Body of pancreas (tissue), 4 donors: ENCODE measurements at regions not wholly inside any gene's neighbourhood (a gene's known extent, or its start where the extent isn't known, plus 50 kb on each side); places are given as distances from the start of the nearest gene placed in this dataset.
"Not testable (repeated sequence)": the region's sequence is repeated elsewhere in the genome, so short reads cannot be mapped to it uniquely, and the experiment has no call there.

ENCODE experiments used
- ATAC-seq: fragments of 150-250 bp; one replicate; pipeline ENCODE4 v1.9.1; 2016
- DNase-seq, 4 donors: peaks; one replicate each; pipeline ENCODE4 v3.0.0-alpha.2; 2019
- H3K27ac ChIP-seq, 4 donors: fragments of 200-600 bp; sonication (generic); 1 replicate in 3 of 4; 2 replicates in 1 of 4; pipeline versions ENCODE4 v1.5.1 to v1.6.1; 2016 to 2019; ENCODE audit warnings: mild to moderate bottlenecking in 1 of 4, mixed read lengths in 1 of 4, moderate library complexity in 1 of 4
- H3K27me3 ChIP-seq, 2 donors: fragments of 200-600 bp; sonication (generic); one replicate each; pipeline ENCODE4 v1.6.0; 2016; ENCODE audit warnings: mild to moderate bottlenecking in 1 of 2
- H3K36me3 ChIP-seq, 2 donors: fragments of 200-600 bp; sonication (generic); replicated peaks in 1 of 2; 2 replicates each; pipeline ENCODE4 v1.5.1; 2016; ENCODE audit warnings: low read depth in 2 of 2; ENCODE audit not compliant: insufficient read depth in 1 of 2
- H3K4me1 ChIP-seq: fragments of 200-600 bp; sonication (generic); one replicate; pipeline ENCODE4 v1.6.0; 2016
- H3K4me3 ChIP-seq, 2 donors: fragments of 200-600 bp; sonication (generic); 1 replicate in 1 of 2; 2 replicates in 1 of 2; pipeline ENCODE4 v1.5.1; 2016 to 2019
- H3K9me3 ChIP-seq, 3 donors: fragments of 200-600 bp; sonication (generic); 1 replicate in 2 of 3; 2 replicates in 1 of 3; pipeline ENCODE4 v1.5.1; 2016
- POLR2A ChIP-seq, 3 donors: fragments of 450-650 bp; IDR thresholded peaks; one replicate each; pipeline ENCODE4 v1.6.1; 2016; ENCODE audit warnings: antibody characterized with exemption in 3 of 3, mild to moderate bottlenecking in 2 of 3
- WGBS, 2 donors: methylation state at CpG; one replicate each; pipeline ENCODE4 v1.1.5; 2017; 5-methylcytosine and 5-hydroxymethylcytosine counted together
- intact Hi-C: fragments of 100-400 bp; cut with DNase I; formaldehyde crosslinking; loops from one replicate; pipeline ENCODE4 v1.15.1; 2023
- TF ChIP-seq, protein P1 (sequence below), 7 experiments: fragments of 450-650 bp in 4 of 7; fragments of 200-600 bp in 3 of 7; sonication (generic) in 3 of 7; IDR thresholded peaks; one replicate each; pipeline ENCODE4 v1.5.1; 2016 to 2019; ENCODE audit warnings: antibody characterized with exemption in 7 of 7

DNA sequence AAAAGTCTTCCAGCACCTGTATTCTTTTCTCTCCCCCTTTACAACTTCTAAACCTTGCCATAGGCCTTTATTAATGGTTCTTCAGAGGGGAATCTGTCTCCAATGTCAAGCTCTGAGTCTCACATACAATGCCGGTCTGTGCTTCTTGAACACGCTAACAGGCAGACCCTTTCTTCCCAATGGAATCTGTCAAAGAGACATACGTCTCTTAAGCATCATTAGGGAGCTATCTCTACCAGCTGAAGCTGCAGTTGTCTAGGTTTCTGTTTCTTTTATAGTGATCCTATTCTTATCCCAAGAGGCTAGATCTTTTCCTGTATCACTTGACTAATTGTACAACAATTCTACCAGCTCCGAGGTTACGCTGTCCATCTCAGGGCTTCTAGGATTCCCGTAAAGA, 560.8 kb upstream of the NBEA start:
- 86 to 93% methylated on average over 6 of the region's 6 CpGs for WGBS, 2 donors
- Histone ChIP-seq H3K4me1 (no peaks in the 10 kb centered on the region), H3K27me3 (no peaks in the 10 kb centered on the region), H3K4me3 (no peak overlapping the region), H3K36me3 (no peaks in the 10 kb centered on the region), H3K27ac (no peak overlapping the region), H3K9me3 (no peaks in the 10 kb centered on the region)
- TF ChIP-seq, protein P1, sequence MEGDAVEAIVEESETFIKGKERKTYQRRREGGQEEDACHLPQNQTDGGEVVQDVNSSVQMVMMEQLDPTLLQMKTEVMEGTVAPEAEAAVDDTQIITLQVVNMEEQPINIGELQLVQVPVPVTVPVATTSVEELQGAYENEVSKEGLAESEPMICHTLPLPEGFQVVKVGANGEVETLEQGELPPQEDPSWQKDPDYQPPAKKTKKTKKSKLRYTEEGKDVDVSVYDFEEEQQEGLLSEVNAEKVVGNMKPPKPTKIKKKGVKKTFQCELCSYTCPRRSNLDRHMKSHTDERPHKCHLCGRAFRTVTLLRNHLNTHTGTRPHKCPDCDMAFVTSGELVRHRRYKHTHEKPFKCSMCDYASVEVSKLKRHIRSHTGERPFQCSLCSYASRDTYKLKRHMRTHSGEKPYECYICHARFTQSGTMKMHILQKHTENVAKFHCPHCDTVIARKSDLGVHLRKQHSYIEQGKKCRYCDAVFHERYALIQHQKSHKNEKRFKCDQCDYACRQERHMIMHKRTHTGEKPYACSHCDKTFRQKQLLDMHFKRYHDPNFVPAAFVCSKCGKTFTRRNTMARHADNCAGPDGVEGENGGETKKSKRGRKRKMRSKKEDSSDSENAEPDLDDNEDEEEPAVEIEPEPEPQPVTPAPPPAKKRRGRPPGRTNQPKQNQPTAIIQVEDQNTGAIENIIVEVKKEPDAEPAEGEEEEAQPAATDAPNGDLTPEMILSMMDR (IDR thresholded peaks at IDR 0.05): no peak
- no peak for TF ChIP-seq POLR2A (IDR thresholded peaks at IDR 0.05)
- intact Hi-C loops: no loop called here
- ATAC-seq (no peak), DNase-seq (no peak)

DNA sequence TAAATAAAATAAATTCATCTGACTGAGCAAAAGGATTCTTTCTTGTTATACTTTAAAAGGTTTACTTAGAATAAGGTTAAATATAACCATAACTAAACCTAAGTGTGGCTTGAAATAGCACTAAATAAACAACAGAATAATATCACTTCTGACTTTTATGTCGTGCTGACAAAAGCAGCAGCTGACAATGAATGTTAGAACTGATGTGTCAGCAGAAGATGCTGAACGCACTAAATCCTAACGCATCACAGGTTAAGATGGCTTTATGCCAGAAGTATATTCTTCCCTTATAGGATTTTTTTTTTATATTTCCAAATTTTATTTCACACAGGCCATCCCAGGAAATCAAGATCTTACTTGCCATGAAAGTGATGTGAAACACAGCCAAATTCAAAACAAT, 558.3 kb upstream of the NBEA start:
- 82 to 83% methylated on average over 3 of the region's 3 CpGs for WGBS, 2 donors
- no peaks in the 10 kb centered on the region for H3K4me1 ChIP-seq
- H3K27ac ChIP-seq: no peak overlapping the region
- H3K4me3 ChIP-seq: no peak overlapping the region
- no peaks in the 10 kb centered on the region for H3K9me3 ChIP-seq
- intact Hi-C loops: no loop called here
- no peak for ATAC-seq
- DNase-seq: no peak
- TF ChIP-seq, protein P1 (IDR thresholded peaks at IDR 0.05): no peak
- TF ChIP-seq POLR2A (IDR thresholded peaks at IDR 0.05): no peak
- no peaks in the 10 kb centered on the region for H3K36me3 ChIP-seq
- H3K27me3 ChIP-seq: no peaks in the 10 kb centered on the region

DNA sequence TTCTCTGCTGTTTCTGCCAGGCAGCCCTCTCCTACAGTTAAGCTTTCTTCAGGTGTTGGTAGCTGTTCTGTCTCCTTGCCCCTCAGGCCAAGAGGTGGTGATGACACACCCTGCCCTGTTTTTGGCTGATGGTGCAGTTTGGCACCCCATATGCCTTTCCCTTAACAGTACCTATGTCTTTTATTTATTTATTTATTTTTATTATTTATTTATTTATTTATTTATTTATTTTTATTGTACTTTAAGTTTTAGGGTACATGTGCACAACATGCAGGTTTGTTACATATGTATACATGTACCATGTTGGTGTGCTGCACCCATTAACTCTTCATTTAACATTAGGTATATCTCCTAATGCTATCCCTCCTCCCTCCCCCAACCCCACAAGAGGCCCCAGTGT, 555.8 kb upstream of the NBEA start:
- H3K36me3 ChIP-seq, H3K4me3 ChIP-seq, H3K9me3 ChIP-seq, ATAC-seq, H3K4me1 ChIP-seq, H3K27me3 ChIP-seq, intact Hi-C loops, DNase-seq, H3K27ac ChIP-seq: not testable (repeated sequence)

DNA sequence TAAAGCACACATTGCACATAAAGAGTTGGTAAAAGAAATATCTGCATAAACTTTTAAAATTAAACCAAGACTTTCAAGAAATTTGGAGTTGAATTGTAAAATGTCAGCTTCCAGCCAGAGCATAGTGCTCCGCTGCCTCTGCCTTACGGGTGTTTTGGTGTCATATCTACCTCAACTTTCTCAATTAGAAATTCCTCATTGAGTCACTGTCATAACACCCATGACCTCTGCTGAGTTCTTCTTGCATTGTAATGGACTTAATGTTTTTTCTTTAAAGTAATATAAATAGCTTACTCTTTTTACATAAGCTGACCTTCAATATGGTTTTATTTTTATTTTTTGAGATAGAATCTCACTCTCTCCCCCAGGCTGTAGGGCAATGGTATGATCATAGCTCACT, 551.0 kb upstream of the NBEA start:
- Histone ChIP-seq H3K27me3 (no peaks in the 10 kb centered on the region), H3K9me3 (no peaks in the 10 kb centered on the region), H3K27ac (no peak overlapping the region), H3K4me3 (no peak overlapping the region), H3K36me3 (no peaks in the 10 kb centered on the region), H3K4me1 (no peaks in the 10 kb centered on the region)
- DNase-seq (no peak), ATAC-seq (no peak)
- intact Hi-C loops: no loop called here
- 92% methylated on average over 2 of the region's 2 CpGs for WGBS, 2 donors
- TF ChIP-seq, protein P1 (IDR thresholded peaks at IDR 0.05): no peak
- no peak for TF ChIP-seq POLR2A (IDR thresholded peaks at IDR 0.05)

DNA sequence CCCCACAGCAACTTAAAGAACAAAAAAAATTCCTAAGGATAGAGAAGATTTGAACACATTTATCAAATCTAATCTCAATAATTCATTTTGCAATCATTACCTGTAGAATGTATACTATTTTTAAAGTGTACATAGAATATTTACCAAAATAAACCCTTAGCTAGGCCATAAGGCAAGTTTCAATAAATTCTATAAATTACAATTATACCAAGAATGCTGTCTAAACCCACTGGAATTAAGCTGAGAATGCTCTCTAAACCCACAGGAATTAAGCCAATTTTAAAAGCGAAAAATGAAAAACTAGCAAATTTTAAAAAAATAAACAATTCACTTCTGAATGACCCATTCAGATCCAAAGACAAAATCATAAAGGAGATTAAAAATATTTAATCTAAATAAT, 540.4 kb upstream of the NBEA start:
- no peak overlapping the region for H3K4me3 ChIP-seq
- ATAC-seq (no peak), DNase-seq (no peak)
- WGBS, 2 donors: 82 to 84% methylated on average over 1 of the region's 1 CpG
- H3K4me1 ChIP-seq: no peaks in the 10 kb centered on the region
- H3K27me3 ChIP-seq: no peaks in the 10 kb centered on the region
- H3K27ac ChIP-seq: no peak overlapping the region
- H3K36me3 ChIP-seq: no peaks in the 10 kb centered on the region
- intact Hi-C loops: no loop called here
- TF ChIP-seq POLR2A (IDR thresholded peaks at IDR 0.05): no peak
- TF ChIP-seq, protein P1 (IDR thresholded peaks at IDR 0.05): no peak
- no peaks in the 10 kb centered on the region for H3K9me3 ChIP-seq
